GM12875 (cell line): ENCODE measurements at regions not wholly inside any gene's neighbourhood (a gene's known extent, or its start where the extent isn't known, plus 50 kb on each side); places are given as distances from the start of the nearest gene placed in this dataset.

Experiments used
- H3K4me3 ChIP-seq: one replicate; pipeline ENCODE4 v1.5.1; 2011; ENCODE audit warnings: low read depth, low read length, control low read depth
- TF ChIP-seq, protein P1 (sequence below): IDR thresholded peaks from 2 replicates; pipeline ENCODE4 v1.5.1; 2011; ENCODE audit warnings: low read depth, mild to moderate bottlenecking, control low read depth, inconsistent platforms, low read length, moderate library complexity, borderline replicate concordance; ENCODE audit not compliant: insufficient read depth

DNA sequence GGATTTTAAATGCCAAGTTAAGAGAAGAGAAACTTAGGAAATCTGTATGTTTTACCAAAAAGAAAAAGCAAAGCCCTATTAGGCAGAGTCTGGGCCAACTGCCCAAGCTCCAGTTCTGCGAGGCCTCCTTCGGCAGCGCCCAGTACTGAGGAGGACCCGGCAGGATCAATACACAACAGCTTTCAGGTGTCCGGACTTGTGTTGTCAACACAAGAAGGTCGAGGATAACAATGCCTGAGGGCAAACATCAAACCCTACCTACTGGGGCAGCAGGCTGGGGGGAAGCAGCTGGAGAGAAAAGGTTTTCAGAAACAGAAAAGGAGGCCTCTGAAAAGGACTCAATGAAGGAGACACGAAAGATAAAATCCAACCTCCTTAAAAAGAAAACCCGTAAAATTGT is 98.1 kb upstream of the GJB5 start:
- TF ChIP-seq, protein P1, sequence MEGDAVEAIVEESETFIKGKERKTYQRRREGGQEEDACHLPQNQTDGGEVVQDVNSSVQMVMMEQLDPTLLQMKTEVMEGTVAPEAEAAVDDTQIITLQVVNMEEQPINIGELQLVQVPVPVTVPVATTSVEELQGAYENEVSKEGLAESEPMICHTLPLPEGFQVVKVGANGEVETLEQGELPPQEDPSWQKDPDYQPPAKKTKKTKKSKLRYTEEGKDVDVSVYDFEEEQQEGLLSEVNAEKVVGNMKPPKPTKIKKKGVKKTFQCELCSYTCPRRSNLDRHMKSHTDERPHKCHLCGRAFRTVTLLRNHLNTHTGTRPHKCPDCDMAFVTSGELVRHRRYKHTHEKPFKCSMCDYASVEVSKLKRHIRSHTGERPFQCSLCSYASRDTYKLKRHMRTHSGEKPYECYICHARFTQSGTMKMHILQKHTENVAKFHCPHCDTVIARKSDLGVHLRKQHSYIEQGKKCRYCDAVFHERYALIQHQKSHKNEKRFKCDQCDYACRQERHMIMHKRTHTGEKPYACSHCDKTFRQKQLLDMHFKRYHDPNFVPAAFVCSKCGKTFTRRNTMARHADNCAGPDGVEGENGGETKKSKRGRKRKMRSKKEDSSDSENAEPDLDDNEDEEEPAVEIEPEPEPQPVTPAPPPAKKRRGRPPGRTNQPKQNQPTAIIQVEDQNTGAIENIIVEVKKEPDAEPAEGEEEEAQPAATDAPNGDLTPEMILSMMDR: no peak
- no peak overlapping the region for H3K4me3 ChIP-seq

DNA sequence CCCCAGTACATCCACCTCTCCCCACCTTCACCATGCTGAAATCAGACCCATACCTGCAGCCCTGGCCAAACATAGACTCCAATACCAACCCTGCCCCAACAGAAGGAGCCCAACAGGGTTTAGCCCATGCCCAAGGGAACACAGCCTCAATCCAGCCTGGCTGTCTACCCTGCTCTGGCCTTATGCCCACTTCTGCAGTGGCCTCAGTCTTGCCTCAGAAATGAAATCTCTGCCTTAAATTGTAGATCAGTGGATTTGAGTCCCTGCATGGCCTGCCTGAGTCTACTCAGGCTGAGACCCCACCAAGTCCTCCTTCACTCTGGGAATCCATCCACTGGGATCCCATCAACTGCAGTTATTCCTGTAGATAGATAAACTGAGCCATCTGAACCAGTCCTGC is 97.6 kb upstream of the GJB5 start:
- TF ChIP-seq, protein P1: no peak

DNA sequence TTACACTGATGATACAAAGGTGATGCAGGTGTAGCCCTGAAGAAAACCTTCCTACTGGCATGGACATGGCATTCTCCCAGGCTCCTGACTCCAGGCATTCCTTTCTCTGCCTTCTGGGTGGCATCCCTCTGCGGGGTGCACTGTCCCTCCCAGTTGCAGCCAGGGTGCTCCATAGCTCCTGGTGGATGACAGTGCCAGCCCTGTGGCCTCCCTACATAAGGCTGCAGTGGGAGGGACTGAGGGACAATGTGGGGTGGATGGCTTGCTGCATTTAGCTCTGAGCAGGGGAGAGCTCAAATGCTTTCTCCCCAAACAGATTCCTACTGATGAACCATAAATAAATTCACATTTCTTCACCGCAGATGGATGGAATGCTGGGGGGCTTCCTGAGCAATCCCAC is 97.0 kb upstream of the GJB5 start:
- H3K4me3 ChIP-seq: no peak overlapping the region
- TF ChIP-seq, protein P1: no peak

More for the DNA sequence above, 97.6 kb upstream of the GJB5 start:
- no peak overlapping the region for H3K4me3 ChIP-seq

DNA sequence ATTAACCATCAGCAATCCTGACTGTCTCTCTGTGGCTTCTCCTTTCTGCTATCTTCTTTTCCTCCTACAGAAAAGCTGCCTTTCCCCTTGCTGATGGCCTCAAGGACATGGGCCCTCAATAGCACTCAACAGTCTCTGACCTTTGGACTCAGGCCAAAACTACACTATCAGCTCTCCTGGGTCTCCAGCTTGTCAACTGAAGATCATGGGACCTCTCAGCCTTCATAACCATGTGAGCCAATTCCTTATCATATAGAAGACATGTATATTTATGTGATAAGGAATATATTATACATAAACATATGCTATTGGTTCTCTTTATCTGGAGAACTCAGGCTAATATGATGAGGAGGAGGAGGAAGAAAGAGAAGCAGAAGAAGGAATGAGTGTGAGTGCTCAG is 91.8 kb upstream of the GJB5 start:
- no peak overlapping the region for H3K4me3 ChIP-seq
- TF ChIP-seq, protein P1: no peak

DNA sequence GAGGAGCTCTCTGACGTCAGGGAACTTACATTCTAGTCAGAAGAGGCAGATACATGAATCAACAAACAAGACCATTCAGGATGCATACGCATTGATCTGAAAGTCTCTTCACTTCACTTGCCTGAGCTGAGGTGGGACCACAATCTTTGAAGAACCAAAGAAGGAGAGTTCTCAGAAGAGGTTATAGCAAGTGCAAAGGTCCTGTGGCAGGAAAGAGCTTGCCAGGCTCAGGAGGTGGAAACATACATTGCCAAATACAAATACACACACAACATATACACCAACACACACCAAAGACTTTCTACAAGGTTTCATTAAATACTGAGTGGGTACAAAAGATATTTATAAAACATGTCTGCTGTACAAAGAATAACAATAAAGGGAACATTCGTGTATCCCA is 86.8 kb upstream of the GJB5 start:
- TF ChIP-seq, protein P1: no peak
- no peak overlapping the region for H3K4me3 ChIP-seq

DNA sequence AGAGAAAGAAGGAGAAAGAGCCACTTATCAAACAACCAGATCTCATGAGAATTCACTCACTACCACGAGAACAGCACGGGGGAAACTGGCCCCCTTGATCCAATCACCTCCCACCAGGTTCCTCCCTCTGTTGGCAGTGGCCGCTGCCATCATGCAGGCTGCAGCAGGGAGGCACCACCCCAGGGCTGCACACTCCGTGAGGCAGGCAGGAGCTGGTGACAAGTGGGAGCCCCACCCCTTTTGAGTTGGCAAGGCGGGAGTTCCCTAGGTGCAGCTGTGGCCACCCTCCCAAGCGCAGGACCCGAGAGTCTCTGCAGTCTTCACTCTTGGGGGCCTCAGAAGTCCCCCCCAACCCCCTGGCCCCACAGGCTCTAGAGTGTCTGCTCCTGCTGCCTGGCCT is 83.9 kb upstream of the GJB5 start:
- TF ChIP-seq, protein P1: no peak
- no peak overlapping the region for H3K4me3 ChIP-seq

DNA sequence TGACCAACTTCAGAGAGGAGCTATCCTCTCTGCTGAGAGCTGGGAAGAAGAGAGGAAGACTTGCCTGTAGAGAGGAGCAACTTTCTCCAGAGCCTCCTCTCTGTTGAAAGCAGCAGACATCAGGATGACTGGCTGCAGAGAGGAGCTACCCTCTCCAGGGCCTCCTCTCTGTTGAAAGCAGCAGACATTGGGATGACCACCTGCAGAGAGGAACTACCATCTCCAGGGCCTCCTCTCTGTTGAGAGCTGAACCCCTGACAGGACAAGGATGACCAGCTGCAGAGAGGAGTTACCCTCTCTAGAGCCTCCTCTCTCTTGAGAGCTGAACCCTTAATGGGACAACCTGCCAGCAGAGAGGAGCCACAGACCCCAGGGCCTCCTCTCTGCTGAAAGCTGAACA is 83.0 kb upstream of the GJB5 start:
- TF ChIP-seq, protein P1: no peak
- no peak overlapping the region for H3K4me3 ChIP-seq
